Astrocyte of the cerebellum (primary cell): ENCODE measurements at regions not wholly inside any gene's neighbourhood (a gene's known extent, or its start where the extent isn't known, plus 50 kb on each side); places are given as distances from the start of the nearest gene placed in this dataset.
"Not testable (repeated sequence)": the region's sequence is repeated elsewhere in the genome, so short reads cannot be mapped to it uniquely, and the experiment has no call there.

Experiments
- DNase-seq: peaks from one replicate; pipeline ENCODE4 v3.0.0-alpha.2; 2011; ENCODE audit warnings: low read depth
- H3K4me3 ChIP-seq: 2 replicates; pipeline ENCODE4 v1.5.1; 2011; ENCODE audit warnings: mild to moderate bottlenecking, low read depth, low read length, moderate library complexity
- CTCF ChIP-seq: IDR thresholded peaks from 2 replicates; pipeline ENCODE4 v1.5.1; 2012; ENCODE audit warnings: low read length, low read depth, moderate library complexity, mild to moderate bottlenecking; ENCODE audit errors: missing control alignments
- in situ Hi-C: cut with HindIII; loops from 2 replicates; pipeline ENCODE4 v1.10.0; 2017; ENCODE audit warnings: low sequenced_read_pairs

- no peak for TF ChIP-seq CTCF
- in situ Hi-C loops, result no loop called here
- no peak for DNase-seq
- H3K4me3 ChIP-seq, result no peak overlapping the region
Observed at GRCh38 chr4:32689518-32689917, 1969.3 kb downstream of the PCDH7 start.

- H3K4me3 ChIP-seq, result no peak overlapping the region
- no peak for TF ChIP-seq CTCF
- in situ Hi-C loops, result no loop called here
- no peak for DNase-seq
Observed at GRCh38 chr4:32697281-32697814, 1977.2 kb downstream of the PCDH7 start.

GRCh38 chr4:32700838-32701237 lies 1980.7 kb downstream of the PCDH7 start:
- TF ChIP-seq CTCF, result no peak
- no peak overlapping the region for H3K4me3 ChIP-seq
- in situ Hi-C loops, result no loop called here
- DNase-seq, result no peak

GRCh38 chr4:32706893-32707292 lies 1986.7 kb downstream of the PCDH7 start:
- no peak for DNase-seq
- no peak for TF ChIP-seq CTCF
- in situ Hi-C loops, result no loop called here
- no peak overlapping the region for H3K4me3 ChIP-seq

GRCh38 chr4:32716090-32716620 lies 1996.0 kb downstream of the PCDH7 start:
- DNase-seq, H3K4me3 ChIP-seq, in situ Hi-C loops: not testable (repeated sequence)

GRCh38 chr4:32735856-32736590 lies 2015.9 kb downstream of the PCDH7 start:
- no peak overlapping the region for H3K4me3 ChIP-seq
- no peak for DNase-seq
- no peak for TF ChIP-seq CTCF
- in situ Hi-C loops, result no loop called here

GRCh38 chr4:32744211-32744610 lies 2024.0 kb downstream of the PCDH7 start:
- no peak overlapping the region for H3K4me3 ChIP-seq
- in situ Hi-C loops, result no loop called here
- DNase-seq, result no peak
- TF ChIP-seq CTCF, result no peak
